Erythroblast (primary cell): ENCODE measurements at regions not wholly inside any gene's neighbourhood (a gene's known extent, or its start where the extent isn't known, plus 50 kb on each side); places are given as distances from the start of the nearest gene placed in this dataset.

Source experiments
- GATA1 ChIP-seq: IDR thresholded peaks from 2 replicates; pipeline ENCODE4 v1.6.1; 2011; ENCODE audit warnings: low read depth, mild to moderate bottlenecking, control low read depth, low read length, moderate library complexity
- POLR2A ChIP-seq: IDR thresholded peaks from 2 replicates; pipeline ENCODE4 v1.6.1; 2011; ENCODE audit warnings: mild to moderate bottlenecking, low read length

GRCh38 chr6:91435630-91436029 is 848.8 kb upstream of the MAP3K7 start:
- TF ChIP-seq POLR2A (no peak), GATA1 (no peak)
